Stomach (tissue), 4 donors: ENCODE measurements at regions not wholly inside any gene's neighbourhood (a gene's known extent, or its start where the extent isn't known, plus 50 kb on each side); places are given as distances from the start of the nearest gene placed in this dataset.

ENCODE experiments used
- CTCF ChIP-seq, 7 experiments: fragments of 450-650 bp in 4 of 7; fragments of 200-600 bp in 3 of 7; sonication (generic) in 3 of 7; IDR thresholded peaks; one replicate each; pipeline ENCODE4 v1.5.1; 2016 to 2019; ENCODE audit warnings: antibody characterized with exemption in 7 of 7, control low read depth in 2 of 7, mild to moderate bottlenecking in 1 of 7
- POLR2A ChIP-seq, 4 donors: fragments of 450-650 bp; IDR thresholded peaks; one replicate each; pipeline ENCODE4 v1.6.1; 2016; ENCODE audit warnings: antibody characterized with exemption in 4 of 4, control low read depth in 2 of 4, mild to moderate bottlenecking in 1 of 4, moderate library complexity in 1 of 4
- POLR2AphosphoS5 ChIP-seq, 3 donors: sonication (generic); formaldehyde crosslinking; IDR thresholded peaks; one replicate each; pipeline ENCODE4 v1.6.1; 2016; ENCODE audit warnings: antibody characterized with exemption in 3 of 3

GRCh38 chr5:22970956-22971618 is 117.9 kb upstream of the CDH12 start:
- TF ChIP-seq CTCF (IDR thresholded peaks at IDR 0.05) (no peak), POLR2A (IDR thresholded peaks at IDR 0.05) (no peak), POLR2AphosphoS5 (IDR thresholded peaks at IDR 0.05) (no peak)
